Esophagus squamous epithelium (tissue), 4 donors: ENCODE measurements at regions not wholly inside any gene's neighbourhood (a gene's known extent, or its start where the extent isn't known, plus 50 kb on each side); places are given as distances from the start of the nearest gene placed in this dataset.
"Not testable (repeated sequence)": the region's sequence is repeated elsewhere in the genome, so short reads cannot be mapped to it uniquely, and the experiment has no call there.

Experiments used
- POLR2A ChIP-seq, 4 donors: fragments of 450-650 bp; IDR thresholded peaks; one replicate each; pipeline ENCODE4 v1.6.1; 2017; ENCODE audit warnings: antibody characterized with exemption in 4 of 4, mild to moderate bottlenecking in 4 of 4, moderate library complexity in 3 of 4
- TF ChIP-seq, protein P1 (sequence below), 6 experiments: fragments of 450-650 bp in 4 of 6; fragments of 200-600 bp in 2 of 6; sonication (generic) in 2 of 6; IDR thresholded peaks; one replicate each; pipeline ENCODE4 v1.5.1; 2016 to 2019; ENCODE audit warnings: antibody characterized with exemption in 6 of 6, mild to moderate bottlenecking in 4 of 6, moderate library complexity in 4 of 6

DNA sequence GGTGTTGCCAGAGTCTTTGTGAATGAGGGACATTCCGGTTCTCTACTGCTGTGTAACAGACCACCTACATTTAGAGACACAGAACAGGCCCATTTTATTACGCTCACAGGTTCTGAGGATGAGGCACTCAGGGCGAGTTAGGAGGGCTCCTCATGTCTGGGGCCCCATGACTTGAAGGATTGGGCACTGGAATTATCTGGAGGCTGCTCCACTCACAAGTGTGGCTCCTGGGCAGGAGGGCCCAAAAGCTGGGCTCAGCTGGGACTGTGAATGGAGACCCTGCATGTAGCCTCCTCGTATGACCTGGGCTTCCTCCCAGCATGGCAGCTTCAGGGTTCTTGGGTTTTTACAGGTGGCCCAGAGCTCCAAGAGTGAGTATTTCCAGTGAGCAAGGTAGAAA is 52.9 kb upstream of the MSMB start:
- TF ChIP-seq, protein P1, sequence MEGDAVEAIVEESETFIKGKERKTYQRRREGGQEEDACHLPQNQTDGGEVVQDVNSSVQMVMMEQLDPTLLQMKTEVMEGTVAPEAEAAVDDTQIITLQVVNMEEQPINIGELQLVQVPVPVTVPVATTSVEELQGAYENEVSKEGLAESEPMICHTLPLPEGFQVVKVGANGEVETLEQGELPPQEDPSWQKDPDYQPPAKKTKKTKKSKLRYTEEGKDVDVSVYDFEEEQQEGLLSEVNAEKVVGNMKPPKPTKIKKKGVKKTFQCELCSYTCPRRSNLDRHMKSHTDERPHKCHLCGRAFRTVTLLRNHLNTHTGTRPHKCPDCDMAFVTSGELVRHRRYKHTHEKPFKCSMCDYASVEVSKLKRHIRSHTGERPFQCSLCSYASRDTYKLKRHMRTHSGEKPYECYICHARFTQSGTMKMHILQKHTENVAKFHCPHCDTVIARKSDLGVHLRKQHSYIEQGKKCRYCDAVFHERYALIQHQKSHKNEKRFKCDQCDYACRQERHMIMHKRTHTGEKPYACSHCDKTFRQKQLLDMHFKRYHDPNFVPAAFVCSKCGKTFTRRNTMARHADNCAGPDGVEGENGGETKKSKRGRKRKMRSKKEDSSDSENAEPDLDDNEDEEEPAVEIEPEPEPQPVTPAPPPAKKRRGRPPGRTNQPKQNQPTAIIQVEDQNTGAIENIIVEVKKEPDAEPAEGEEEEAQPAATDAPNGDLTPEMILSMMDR (IDR thresholded peaks at IDR 0.05): not testable (repeated sequence)
- not testable (repeated sequence) for TF ChIP-seq POLR2A (IDR thresholded peaks at IDR 0.05)
